ENCODE measurements at regions not wholly inside any gene's neighbourhood (a gene's known extent, or its start where the extent isn't known, plus 50 kb on each side); places are given as distances from the start of the nearest gene placed in this dataset.
"Not testable (repeated sequence)": the region's sequence is repeated elsewhere in the genome, so short reads cannot be mapped to it uniquely, and the experiment has no call there.

GRCh38 chr14:104250175-104250574 lies 111.8 kb downstream of the KIF26A start:
- DNase-seq: no peak

DNA sequence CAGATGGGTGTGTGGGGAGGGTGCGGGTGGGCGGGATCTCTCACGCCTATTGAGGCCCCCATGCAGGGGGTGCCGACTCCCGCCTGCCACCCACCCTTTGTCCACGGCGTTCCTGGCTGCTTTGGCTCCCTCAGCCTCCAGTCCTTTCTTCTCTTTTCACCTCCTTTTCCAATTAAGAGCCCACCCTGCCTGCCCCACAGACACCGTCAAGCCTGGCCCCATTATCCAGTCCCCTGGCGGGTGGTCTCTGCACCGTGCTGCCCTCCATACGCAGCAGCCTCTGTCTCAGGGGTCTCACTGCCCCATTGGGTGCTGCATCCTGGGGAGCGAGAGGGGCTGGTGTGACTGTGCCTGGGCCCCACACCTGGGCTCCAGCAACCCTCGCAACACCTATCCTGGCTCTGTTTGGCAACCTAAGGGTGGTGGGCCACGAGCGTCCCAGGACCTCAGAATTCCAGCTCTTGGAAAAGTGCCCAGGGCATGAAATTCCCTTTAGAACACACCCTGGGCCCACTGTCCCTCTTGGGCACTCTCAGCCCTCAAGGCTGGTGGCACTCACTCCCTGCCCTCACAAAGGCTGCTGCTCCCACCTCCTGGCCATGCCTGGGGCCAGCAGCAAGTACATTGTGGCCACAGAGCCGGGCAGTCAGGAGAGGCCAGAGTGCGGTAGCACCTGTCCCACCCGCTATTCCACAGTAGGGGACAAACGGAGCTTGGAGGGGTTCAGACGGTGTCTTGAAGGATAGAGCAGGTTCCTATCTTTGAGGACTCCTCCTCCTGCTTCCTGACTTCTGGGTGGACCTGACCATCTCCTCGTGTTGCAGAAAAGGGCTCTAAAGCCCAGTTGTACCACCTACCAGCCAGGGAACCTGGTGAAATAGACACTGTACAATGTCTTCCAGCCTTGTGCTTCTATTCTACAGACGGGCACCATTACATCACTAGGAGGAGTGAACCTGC lies 114.1 kb downstream of the KIF26A start:
- no peak for DNase-seq

- DNase-seq: no peak
Measured at GRCh38 chr14:104253223-104253822, 114.9 kb downstream of the KIF26A start.

- no peak for DNase-seq
Measured at GRCh38 chr14:104253901-104254353, 115.5 kb downstream of the KIF26A start.

DNA sequence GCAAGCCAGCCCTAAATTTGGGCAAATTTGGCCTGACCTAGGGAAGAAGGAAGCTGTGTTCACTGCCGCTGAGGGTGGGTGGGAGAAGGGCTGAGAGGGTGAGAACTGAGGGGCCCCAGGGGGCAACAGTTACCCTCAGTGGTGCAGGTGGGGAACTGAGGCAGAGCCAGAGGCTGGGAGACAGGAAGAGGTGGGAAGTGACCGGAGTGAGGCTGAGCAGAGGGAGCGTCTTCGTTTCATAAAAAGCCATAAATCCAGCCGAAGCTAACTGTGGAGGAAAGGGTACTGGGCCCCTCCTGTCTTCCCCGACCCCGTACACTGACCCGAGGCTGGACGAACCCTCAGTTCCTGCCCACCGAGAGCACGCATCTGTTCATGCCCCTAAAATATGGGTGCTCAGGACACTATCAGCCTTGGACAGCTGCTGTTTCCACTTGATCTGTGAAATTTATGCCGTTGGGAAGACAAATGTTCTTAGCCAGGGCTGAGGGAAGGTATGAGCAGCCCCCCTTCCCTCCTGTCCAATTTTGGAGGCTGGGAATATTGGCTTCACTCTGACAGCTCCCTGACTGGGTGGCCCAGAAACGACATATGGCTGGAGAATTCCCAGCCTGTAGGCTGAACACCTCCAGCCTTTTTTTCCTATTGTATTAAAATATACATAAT lies 116.5 kb downstream of the KIF26A start:
- no peak for DNase-seq

DNA sequence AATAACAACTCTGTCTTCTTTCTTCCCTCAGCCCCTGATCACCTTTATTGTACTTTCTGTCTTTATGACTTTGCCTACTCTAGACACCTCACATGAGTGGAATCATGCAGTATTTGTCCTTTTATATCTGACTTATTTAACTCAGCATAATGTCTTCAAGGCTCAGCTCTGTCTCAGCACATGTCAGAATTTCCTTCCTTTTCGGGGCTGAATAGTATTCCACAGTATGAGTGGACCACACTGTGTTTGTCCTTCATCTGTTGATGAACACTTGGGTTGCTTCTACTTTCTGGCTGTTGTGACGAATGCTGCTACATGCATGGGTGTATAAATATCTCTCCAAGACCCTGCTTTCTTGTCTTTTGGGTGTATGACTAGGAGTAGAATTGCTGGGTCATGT lies 117.6 kb downstream of the KIF26A start:
- no peak for DNase-seq

GRCh38 chr14:104262515-104263514 lies 124.4 kb downstream of the KIF26A start:
- DNase-seq: no peak

GRCh38 chr14:104263675-104264358 lies 125.4 kb downstream of the KIF26A start:
- DNase-seq: no peak

DNA sequence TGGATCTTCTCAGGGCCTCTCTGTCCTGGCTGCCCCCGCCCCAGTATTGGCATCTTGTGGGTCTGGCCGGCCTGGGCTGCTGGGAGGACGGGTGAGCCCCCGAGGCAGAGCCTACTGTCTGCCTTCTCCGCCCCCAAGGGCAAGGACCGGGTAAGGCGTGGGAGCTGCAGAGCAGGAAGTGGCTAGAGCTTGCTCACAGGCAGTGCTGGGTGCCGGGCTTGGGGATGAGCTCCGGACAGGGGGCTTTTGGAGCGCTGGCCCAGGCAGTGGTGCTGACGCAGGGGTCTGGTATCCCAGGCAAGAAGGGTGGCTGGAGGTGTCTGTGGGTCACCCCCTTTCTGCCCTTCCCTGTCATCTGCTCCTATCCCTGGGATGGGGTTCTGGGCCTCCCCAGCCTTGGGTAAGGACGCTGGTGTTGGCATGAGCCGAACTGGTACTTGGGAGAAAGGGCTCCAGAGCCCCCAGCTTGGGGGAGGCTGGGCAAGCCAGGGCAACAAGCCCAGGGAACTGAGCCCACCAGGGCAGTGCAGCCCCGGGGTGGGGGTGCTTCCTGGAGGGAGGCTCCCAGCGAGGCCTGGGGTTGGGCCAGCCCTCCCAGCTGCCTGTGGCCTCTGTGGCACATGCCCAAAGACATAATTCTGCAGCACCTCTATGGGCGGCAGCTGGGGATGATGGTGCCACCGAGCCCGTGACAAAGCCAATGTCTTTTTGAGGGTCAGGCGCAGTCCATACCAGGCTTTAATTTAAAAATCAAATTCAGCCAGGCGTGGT lies 126.3 kb downstream of the KIF26A start:
- no peak for DNase-seq

DNA sequence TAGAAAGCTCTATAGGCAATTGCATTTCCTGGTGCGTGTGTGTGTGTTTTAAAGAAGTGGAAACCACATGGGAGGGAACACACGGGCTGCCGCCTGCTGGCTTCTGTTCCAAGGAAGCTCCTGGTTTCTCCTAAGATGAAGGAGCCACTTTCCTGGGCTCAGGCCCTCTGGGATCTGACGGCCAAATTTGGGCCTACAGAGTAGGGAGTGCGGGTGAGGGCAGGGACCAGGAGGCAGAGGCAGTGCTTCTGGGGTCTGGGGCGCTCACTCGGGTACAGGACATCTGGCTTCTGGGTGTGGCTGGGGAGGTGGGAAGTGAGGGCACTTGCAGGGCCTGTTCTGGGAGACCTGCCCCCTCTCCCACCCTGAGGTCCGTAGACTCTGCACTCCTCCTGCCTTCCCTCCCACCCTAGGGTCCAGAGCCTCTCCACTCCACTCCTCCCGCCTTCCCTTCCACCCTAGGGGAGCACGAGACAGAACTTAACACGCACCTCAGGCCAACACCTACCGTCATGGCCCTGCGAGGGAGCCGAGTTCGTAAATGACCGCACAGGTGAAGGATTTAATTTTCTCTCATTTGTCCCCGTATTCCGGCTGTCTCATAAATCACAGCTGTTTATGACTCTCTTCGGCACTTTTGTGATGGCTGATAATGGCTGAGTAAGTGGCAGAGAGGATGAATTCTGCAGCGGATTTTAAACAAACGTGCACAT lies 127.7 kb downstream of the KIF26A start:
- no peak for DNase-seq

- no peak for DNase-seq
Measured at GRCh38 chr14:104266631-104267575, 128.5 kb downstream of the KIF26A start.

DNA sequence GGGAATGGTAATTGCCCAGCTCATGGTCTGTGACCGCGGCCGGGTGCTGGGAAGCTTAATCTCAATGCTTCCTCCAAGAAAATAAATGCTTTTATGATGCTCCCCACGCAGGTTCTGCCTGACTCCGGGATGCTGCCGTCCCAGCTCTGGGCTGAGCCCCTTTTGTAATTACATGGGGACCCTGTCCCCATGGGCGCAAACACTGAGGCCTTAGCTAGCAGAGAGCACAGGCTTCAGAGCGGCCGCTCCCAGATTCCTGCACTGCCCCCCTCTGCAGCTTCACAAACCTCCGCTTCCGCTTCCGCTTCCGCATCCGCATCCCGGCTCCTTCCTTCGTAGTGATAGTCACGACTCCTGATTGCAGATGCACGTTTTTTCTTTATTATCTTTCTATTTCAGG lies 129.5 kb downstream of the KIF26A start:
- DNase-seq: no peak

DNA sequence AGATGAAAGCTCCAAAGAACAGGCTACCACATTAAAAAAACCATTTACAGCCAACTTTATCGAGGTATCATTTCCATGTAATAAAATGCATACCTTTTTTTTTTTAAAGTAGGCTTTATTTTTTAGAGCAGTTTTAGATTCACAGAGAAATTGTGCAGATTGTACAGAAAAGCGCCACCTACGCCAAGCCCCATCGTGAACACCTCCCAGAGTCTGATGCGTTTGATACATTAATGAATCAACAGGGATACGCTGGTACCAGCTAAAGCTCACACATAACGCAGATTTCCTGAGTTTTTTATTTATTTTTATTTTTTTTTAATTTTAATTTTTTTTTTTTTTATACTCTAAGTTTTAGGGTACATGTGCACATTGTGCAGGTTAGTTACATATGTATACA lies 129.9 kb downstream of the KIF26A start:
- no peak for DNase-seq

DNA sequence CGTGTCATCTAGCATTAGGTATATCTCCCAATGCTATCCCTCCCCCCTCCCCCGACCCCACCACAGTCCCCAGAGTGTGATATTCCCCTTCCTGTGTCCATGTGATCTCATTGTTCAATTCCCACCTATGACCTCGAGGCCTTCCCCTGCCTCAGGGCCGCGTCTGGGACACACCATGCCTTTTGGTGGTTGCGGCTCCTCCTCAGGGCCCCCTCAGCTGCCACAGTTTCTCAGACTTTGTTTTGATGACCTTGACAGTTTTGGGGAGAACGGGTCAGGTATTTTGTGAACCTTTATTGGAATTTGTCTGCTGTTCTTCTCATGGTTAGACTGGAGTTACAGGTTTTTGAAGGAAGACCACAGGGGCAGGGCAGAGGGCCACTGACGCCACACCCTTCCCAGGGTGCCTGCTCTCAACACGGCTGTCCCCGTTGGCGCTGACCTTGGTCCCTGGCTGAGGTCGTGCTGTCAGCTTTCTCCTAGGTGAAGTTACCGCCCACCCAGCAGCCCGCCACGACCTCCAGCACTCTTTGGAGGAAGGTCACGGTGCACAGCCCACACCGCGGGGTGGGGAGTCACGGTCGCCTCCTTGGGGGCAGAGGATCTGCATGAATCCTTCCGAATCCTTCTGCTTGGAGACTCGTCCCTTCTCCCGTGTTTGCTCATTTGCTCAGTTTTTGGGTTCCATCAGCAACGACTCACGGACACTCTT lies 130.5 kb downstream of the KIF26A start:
- no peak for DNase-seq

DNA sequence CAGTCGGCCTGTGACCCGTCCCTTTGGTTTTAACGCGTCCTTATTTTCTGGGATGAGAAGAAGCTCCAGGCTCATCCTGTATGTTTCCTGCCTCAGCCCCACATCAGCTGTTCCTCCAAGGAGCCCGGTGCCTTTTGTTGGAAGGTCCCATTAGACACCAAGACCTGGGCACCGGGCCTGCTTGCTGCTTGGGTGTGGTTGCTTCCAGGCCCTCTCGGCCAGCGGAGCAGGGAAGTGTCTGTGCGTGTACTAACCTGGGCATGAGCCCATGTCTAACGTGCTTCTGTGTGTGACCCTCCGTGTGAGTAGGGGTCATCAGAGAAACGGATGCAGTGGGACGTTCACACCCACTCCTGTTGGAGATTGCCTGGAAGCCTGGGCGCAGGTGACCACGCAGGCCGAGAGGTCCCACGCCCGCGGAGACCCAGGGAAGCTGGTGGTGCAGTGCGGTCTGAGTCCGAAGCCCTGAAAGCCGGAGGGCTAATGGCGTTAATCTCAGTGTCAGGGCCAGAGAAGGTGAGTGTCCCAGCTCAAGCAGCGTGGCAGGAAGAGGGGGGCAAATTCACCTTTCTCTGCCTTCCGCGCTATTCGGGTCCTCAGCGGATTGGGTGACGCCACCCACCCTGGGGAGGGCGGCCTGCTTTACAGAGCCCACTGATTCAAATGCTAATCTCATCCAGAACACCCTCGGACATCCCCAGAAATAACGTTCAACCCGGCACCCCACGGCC lies 131.3 kb downstream of the KIF26A start:
- not testable (repeated sequence) for DNase-seq

DNA sequence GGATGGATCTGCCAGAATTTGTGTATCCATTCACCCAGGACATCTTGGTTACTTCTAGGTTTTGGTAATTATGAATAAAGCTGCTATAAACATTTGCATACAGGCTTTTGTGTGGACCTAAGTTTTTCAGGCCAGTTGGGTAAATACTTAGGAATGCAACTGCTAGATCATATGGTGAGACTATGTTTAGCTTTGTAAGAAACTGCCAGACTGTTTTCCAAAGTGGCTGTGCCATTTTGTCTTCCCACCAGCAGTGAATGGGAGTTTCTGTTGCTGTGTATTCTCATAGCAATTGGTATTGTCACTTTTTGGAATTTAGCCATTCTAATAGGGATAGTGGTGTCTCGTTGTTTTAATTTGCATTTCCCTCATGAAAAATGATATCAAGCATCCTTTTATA lies 133.0 kb downstream of the KIF26A start:
- no peak for DNase-seq

GRCh38 chr14:104274806-104275205 lies 136.4 kb downstream of the KIF26A start:
- DNase-seq: no peak
